ENCODE measurements at regions not wholly inside any gene's neighbourhood (a gene's known extent, or its start where the extent isn't known, plus 50 kb on each side); places are given as distances from the start of the nearest gene placed in this dataset.

GRCh38 chr2:180169474-180169873, 162.4 kb upstream of the CWC22 start:
- TF ChIP-seq EZH2phosphoT487 (IDR thresholded peaks at IDR 0.05; ENCODE audit: borderline replicate concordance, low read length), result no peak
- no peak for TF ChIP-seq EZH2 (IDR thresholded peaks at IDR 0.05; ENCODE audit: low read length, unreplicated experiment)
